ENCODE measurements at regions not wholly inside any gene's neighbourhood (a gene's known extent, or its start where the extent isn't known, plus 50 kb on each side); places are given as distances from the start of the nearest gene placed in this dataset.
"Not testable (repeated sequence)": the region's sequence is repeated elsewhere in the genome, so short reads cannot be mapped to it uniquely, and the experiment has no call there.

- CTCF ChIA-PET; dilution Hi-C loops (cut with MboI; ENCODE audit: extremely low pct_ligation_motif_present, low sequenced_read_pairs); DNase-seq (ENCODE audit: low read depth, low spot score); BruUV-seq (replicated peaks); H2AFZ ChIP-seq (ENCODE audit: low read depth, low read length); H3K79me2 ChIP-seq (ENCODE audit: control insufficient read depth, insufficient read depth, low read length); POLR2A ChIA-PET; FAIRE-seq; H3K9me3 ChIP-seq (replicated peaks; ENCODE audit: control insufficient read depth, insufficient read depth, low read length); H3K27me3 ChIP-seq (ENCODE audit: control insufficient read depth in 2 of 2, insufficient read depth in 2 of 2, low read length in 2 of 2); H3K9ac ChIP-seq (replicated peaks; ENCODE audit: extremely low read depth, insufficient read depth, low read length); intact Hi-C loops (cut with micrococcal nuclease); H3K4me3 ChIP-seq (replicated peaks in 1 of 3; ENCODE audit: insufficient read depth in 1 of 3, low read depth in 1 of 3, low read length in 3 of 3); H4K20me1 ChIP-seq (replicated peaks; ENCODE audit: control insufficient read depth, extremely low read depth, insufficient read depth, low read length); H3K36me3 ChIP-seq (ENCODE audit: control insufficient read depth in 2 of 2, extremely low read depth in 1 of 2, insufficient read depth in 2 of 2, low read length in 2 of 2); H3K27ac ChIP-seq (ENCODE audit: insufficient read depth, low read depth, low read length); H3K4me2 ChIP-seq (ENCODE audit: insufficient read depth, low read length); H3K9me1 ChIP-seq (replicated peaks; ENCODE audit: control insufficient read depth, extremely low read depth, insufficient read depth, low read length): not testable (repeated sequence)
- peaks cover 15% of the 10 kb centered on the region for H3K4me1 ChIP-seq (ENCODE audit: control insufficient read depth, extremely low read depth, insufficient read depth, low read length)
Measured at GRCh38 chr6:84587202-84587940, 177.0 kb downstream of the TBX18 start.

GRCh38 chr6:84583784-84584183, 180.6 kb downstream of the TBX18 start:
- FAIRE-seq (no peak), DNase-seq (ENCODE audit: low read depth, low spot score) (peak; percentile 35)
- peak overlapping the region; percentile 75 for H2AFZ ChIP-seq (ENCODE audit: low read depth, low read length)
- TF ChIP-seq POLR2AphosphoS5 (IDR thresholded peaks at IDR 0.05; ENCODE audit: insufficient read depth, low read depth, low read length) (no peak), MAX (IDR thresholded peaks at IDR 0.05; ENCODE audit: insufficient read depth, insufficient read length) (no peak), GATA2 (IDR thresholded peaks at IDR 0.05; ENCODE audit: insufficient read depth, insufficient read length, low read depth, low read length) (no peak), FOS (IDR thresholded peaks at IDR 0.05; ENCODE audit: borderline replicate concordance, insufficient read depth, low read length) (no peak), JUN (IDR thresholded peaks at IDR 0.05; ENCODE audit: borderline replicate concordance, insufficient read depth, insufficient read length, low read depth) (no peak), EZH2 (IDR thresholded peaks at IDR 0.05; ENCODE audit: borderline replicate concordance, low read depth, low read length, severe bottlenecking) (no peak), POLR2A (IDR thresholded peaks at IDR 0.05; ENCODE audit: low read depth, low read length) (no peak), CTCF (IDR thresholded peaks at IDR 0.05; ENCODE audit: extremely low read depth in 1 of 2, insufficient read depth in 1 of 2, low read depth in 1 of 2, low read length in 2 of 2) (no peak), MYC (IDR thresholded peaks at IDR 0.05; ENCODE audit: low read depth, low read length) (no peak)
- BruUV-seq (replicated peaks), result no TSS peak
- intact Hi-C loops (cut with micrococcal nuclease), result loop anchor here (2.0 kb wide), 1 partner anchor 69 kb away; no protein-coding TSS in a partner anchor
- no peaks in the 10 kb centered on the region for H3K27me3 ChIP-seq (ENCODE audit: control insufficient read depth in 2 of 2, insufficient read depth in 2 of 2, low read length in 2 of 2)
- no peaks in the 10 kb centered on the region for H3K79me2 ChIP-seq (ENCODE audit: control insufficient read depth, insufficient read depth, low read length)
- CTCF ChIA-PET, result interaction anchor here (1.2 kb wide), 1 partner anchor 156 kb away, joined by 5 read pairs; no protein-coding TSS in a partner anchor
- no peaks in the 10 kb centered on the region for H3K9me1 ChIP-seq (replicated peaks; ENCODE audit: control insufficient read depth, extremely low read depth, insufficient read depth, low read length)
- POLR2A ChIA-PET, result no interaction called here
- dilution Hi-C loops (cut with MboI; ENCODE audit: extremely low pct_ligation_motif_present, low sequenced_read_pairs), result no loop called here
- peaks cover 15% of the 10 kb centered on the region for H3K4me1 ChIP-seq (ENCODE audit: control insufficient read depth, extremely low read depth, insufficient read depth, low read length)
- H4K20me1 ChIP-seq (replicated peaks; ENCODE audit: control insufficient read depth, extremely low read depth, insufficient read depth, low read length), result no peaks in the 10 kb centered on the region
- no peaks in the 10 kb centered on the region for H3K36me3 ChIP-seq (ENCODE audit: control insufficient read depth in 2 of 2, extremely low read depth in 1 of 2, insufficient read depth in 2 of 2, low read length in 2 of 2)
- peak overlapping the region; percentile 57 for H3K27ac ChIP-seq (ENCODE audit: insufficient read depth, low read depth, low read length)
- H3K4me2 ChIP-seq (ENCODE audit: insufficient read depth, low read length), result peak overlapping the region; percentile 67
- H3K9ac ChIP-seq (replicated peaks; ENCODE audit: extremely low read depth, insufficient read depth, low read length), result no peak overlapping the region
- H3K4me3 ChIP-seq (replicated peaks in 1 of 3; ENCODE audit: insufficient read depth in 1 of 3, low read depth in 1 of 3, low read length in 3 of 3), result no peak overlapping the region
- H3K9me3 ChIP-seq (replicated peaks; ENCODE audit: control insufficient read depth, insufficient read depth, low read length), result no peaks in the 10 kb centered on the region
